Thyroid gland (tissue), 4 donors: ENCODE measurements at regions not wholly inside any gene's neighbourhood (a gene's known extent, or its start where the extent isn't known, plus 50 kb on each side); places are given as distances from the start of the nearest gene placed in this dataset.

Experiments used
- CTCF ChIP-seq, 6 experiments: fragments of 200-600 bp in 3 of 6; fragments of 450-650 bp in 3 of 6; sonication (generic) in 3 of 6; IDR thresholded peaks; one replicate each; pipeline ENCODE4 v1.5.1; 2016 to 2019; ENCODE audit warnings: antibody characterized with exemption in 6 of 6, mild to moderate bottlenecking in 2 of 6, inconsistent platforms in 1 of 6, moderate library complexity in 1 of 6
- POLR2A ChIP-seq, 2 donors: fragments of 450-650 bp; IDR thresholded peaks; one replicate each; pipeline ENCODE4 v1.6.1; 2017; ENCODE audit warnings: antibody characterized with exemption in 2 of 2, mild to moderate bottlenecking in 2 of 2, moderate library complexity in 1 of 2

GRCh38 chr12:40435951-40436350, 211.2 kb downstream of the LRRK2 start:
- no peak for TF ChIP-seq CTCF (IDR thresholded peaks at IDR 0.05)
- TF ChIP-seq POLR2A (IDR thresholded peaks at IDR 0.05) = no peak
